Esophagus squamous epithelium (tissue), 5 donors: ENCODE measurements at regions not wholly inside any gene's neighbourhood (a gene's known extent, or its start where the extent isn't known, plus 50 kb on each side); places are given as distances from the start of the nearest gene placed in this dataset.

ENCODE experiments used
- DNase-seq: peaks from one replicate; lab custom pipeline; 2025; lab: John Stamatoyannopoulos, UW
- H3K27ac ChIP-seq, 4 donors: fragments of 200-600 bp; sonication (generic); one replicate each; pipeline ENCODE4 v1.5.1; 2016 to 2019; ENCODE audit warnings: mild to moderate bottlenecking in 1 of 4
- H3K27me3 ChIP-seq, 4 donors: fragments of 200-600 bp; sonication (generic); 1 replicate in 3 of 4; 2 replicates in 1 of 4; pipeline versions ENCODE4 v1.5.1 to v1.6.0; 2017 to 2021; ENCODE audit warnings: antibody characterized with exemption in 1 of 4
- H3K36me3 ChIP-seq, 3 donors: fragments of 200-600 bp; sonication (generic); one replicate each; pipeline ENCODE4 v1.5.1; 2016 to 2019
- H3K4me1 ChIP-seq, 3 donors: fragments of 200-600 bp; sonication (generic); one replicate each; pipeline ENCODE4 v1.5.1; 2017 to 2019
- H3K4me3 ChIP-seq, 4 donors: fragments of 200-600 bp; sonication (generic); 1 replicate in 3 of 4; 2 replicates in 1 of 4; pipeline ENCODE4 v1.5.1; 2016 to 2019; ENCODE audit warnings: mild to moderate bottlenecking in 2 of 4, moderate library complexity in 1 of 4
- H3K9me3 ChIP-seq, 3 donors: fragments of 200-600 bp; sonication (generic); one replicate each; pipeline ENCODE4 v1.5.1; 2016 to 2019
- POLR2A ChIP-seq, 4 donors: fragments of 450-650 bp; IDR thresholded peaks; one replicate each; pipeline ENCODE4 v1.6.1; 2017; ENCODE audit warnings: antibody characterized with exemption in 4 of 4, mild to moderate bottlenecking in 4 of 4, moderate library complexity in 3 of 4
- WGBS, 2 donors: methylation state at CpG; one replicate each; pipeline ENCODE4 v1.1.5; 2018; 5-methylcytosine and 5-hydroxymethylcytosine counted together
- intact Hi-C: fragments of 100-400 bp; cut with DNase I; formaldehyde crosslinking; loops from one replicate; pipeline ENCODE4 v1.15.0; 2022
- TF ChIP-seq, protein P1 (sequence below), 6 experiments: fragments of 450-650 bp in 4 of 6; fragments of 200-600 bp in 2 of 6; sonication (generic) in 2 of 6; IDR thresholded peaks; one replicate each; pipeline ENCODE4 v1.5.1; 2016 to 2019; ENCODE audit warnings: antibody characterized with exemption in 6 of 6, mild to moderate bottlenecking in 4 of 6, moderate library complexity in 4 of 6
- donor health status: DM: yes; HTN: yes; CAD: no.

GRCh38 chr22:22815397-22816170 lies 72.0 kb upstream of the IGLL5 start:
- no peaks in the 10 kb centered on the region for H3K9me3 ChIP-seq
- WGBS, 2 donors, result 54 to 58% methylated on average over 5 of the region's 5 CpGs
- no peak for DNase-seq
- H3K27me3 ChIP-seq, result peaks cover 0 to 12% (median 0%) of the 10 kb centered on the region in 4 donors
- no peak for TF ChIP-seq POLR2A (IDR thresholded peaks at IDR 0.05)
- TF ChIP-seq, protein P1, sequence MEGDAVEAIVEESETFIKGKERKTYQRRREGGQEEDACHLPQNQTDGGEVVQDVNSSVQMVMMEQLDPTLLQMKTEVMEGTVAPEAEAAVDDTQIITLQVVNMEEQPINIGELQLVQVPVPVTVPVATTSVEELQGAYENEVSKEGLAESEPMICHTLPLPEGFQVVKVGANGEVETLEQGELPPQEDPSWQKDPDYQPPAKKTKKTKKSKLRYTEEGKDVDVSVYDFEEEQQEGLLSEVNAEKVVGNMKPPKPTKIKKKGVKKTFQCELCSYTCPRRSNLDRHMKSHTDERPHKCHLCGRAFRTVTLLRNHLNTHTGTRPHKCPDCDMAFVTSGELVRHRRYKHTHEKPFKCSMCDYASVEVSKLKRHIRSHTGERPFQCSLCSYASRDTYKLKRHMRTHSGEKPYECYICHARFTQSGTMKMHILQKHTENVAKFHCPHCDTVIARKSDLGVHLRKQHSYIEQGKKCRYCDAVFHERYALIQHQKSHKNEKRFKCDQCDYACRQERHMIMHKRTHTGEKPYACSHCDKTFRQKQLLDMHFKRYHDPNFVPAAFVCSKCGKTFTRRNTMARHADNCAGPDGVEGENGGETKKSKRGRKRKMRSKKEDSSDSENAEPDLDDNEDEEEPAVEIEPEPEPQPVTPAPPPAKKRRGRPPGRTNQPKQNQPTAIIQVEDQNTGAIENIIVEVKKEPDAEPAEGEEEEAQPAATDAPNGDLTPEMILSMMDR (IDR thresholded peaks at IDR 0.05), result no peak
- H3K4me3 ChIP-seq, result no peak overlapping the region
- H3K27ac ChIP-seq, result no peak overlapping the region
- intact Hi-C loops, result no loop called here
- no peaks in the 10 kb centered on the region for H3K4me1 ChIP-seq
- no peaks in the 10 kb centered on the region for H3K36me3 ChIP-seq

GRCh38 chr22:22816171-22816514 lies 71.5 kb upstream of the IGLL5 start:
- no peak for TF ChIP-seq POLR2A (IDR thresholded peaks at IDR 0.05)
- TF ChIP-seq, protein P1 (IDR thresholded peaks at IDR 0.05), result no peak
- WGBS, 2 donors, result 78 to 82% methylated on average over 5 to 6 of the region's 6 CpGs
- Histone ChIP-seq H3K27me3 (peaks cover 0 to 12% (median 0%) of the 10 kb centered on the region in 4 donors), H3K36me3 (no peaks in the 10 kb centered on the region), H3K9me3 (no peaks in the 10 kb centered on the region), H3K27ac (no peak overlapping the region), H3K4me1 (no peaks in the 10 kb centered on the region), H3K4me3 (no peak overlapping the region)
- intact Hi-C loops, result no loop called here
- DNase-seq, result no peak

DNA sequence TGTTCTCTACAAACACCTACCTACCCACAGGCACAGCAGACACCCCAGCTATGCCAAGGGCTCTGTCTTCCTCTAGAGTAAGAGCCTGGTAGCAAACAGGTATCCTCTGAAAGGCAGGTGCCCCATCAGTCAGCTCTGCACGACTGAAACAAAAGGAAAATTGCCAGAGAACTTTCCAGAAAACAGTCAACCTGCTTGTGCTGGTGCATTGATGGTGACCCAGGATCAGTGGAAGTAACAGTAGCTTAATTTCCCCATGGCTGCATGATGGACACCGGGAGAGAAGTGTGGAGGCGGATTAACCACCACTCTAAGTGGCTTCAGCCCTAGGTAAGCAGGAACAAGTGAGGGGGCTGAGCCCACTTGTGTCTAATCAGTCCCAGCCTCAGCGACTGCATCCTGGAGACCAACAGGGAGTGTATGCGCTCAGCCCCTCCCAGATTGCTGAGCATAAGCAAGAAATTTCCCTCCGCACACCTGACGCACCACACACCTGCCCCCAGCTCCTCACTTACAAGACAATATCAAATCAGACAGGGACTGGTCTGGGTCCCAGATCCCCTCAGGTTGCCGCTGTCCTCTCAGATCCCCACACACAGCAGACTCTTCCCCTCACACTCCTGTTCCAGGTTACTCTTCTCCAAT lies 70.7 kb upstream of the IGLL5 start:
- no peak for TF ChIP-seq POLR2A (IDR thresholded peaks at IDR 0.05)
- TF ChIP-seq, protein P1 (IDR thresholded peaks at IDR 0.05), result no peak
- intact Hi-C loops, result no loop called here
- Histone ChIP-seq H3K27ac (no peak overlapping the region), H3K27me3 (peaks cover 0 to 12% (median 0%) of the 10 kb centered on the region in 4 donors), H3K4me1 (no peaks in the 10 kb centered on the region), H3K9me3 (no peaks in the 10 kb centered on the region), H3K36me3 (no peaks in the 10 kb centered on the region), H3K4me3 (no peak overlapping the region)
- DNase-seq, result no peak
- 75 to 79% methylated on average over 7 to 8 of the region's 8 CpGs for WGBS, 2 donors

DNA sequence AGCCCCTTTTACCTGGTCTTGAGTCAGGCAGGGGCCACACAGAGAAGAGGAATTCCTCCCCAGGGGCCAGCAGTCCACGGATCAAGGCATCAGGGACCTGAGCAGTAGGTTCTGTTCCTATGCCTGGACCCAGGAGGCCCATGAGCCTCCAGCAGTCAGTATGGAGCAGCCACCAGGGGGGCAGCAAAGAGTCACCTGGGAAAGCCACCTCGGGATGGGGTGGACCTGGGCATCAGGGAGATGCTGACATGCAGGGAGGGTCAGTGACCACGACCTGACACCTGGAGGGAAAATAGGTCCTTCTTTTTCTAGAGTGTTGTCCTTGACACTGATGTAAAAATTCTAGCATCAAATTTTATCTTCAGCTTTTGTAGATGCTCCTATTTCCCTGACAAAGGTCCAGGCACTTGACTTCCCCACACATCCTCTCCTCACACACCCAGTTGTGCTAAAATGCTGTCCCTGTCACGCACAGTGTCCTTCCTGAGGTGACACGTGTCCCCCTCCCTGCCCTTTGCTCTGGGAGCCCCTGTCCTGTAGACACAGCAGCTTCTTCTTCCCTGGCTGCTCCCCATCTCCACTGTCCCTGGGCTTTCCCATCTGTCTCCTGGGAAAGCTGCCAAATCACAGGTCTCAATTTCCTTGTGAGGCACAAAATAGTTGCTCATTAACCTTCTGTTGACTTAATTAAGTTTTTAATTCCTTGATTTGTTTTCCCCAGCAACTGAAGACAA lies 70.0 kb upstream of the IGLL5 start:
- WGBS, 2 donors, result 28 to 47% methylated on average over 3 to 4 of the region's 5 CpGs
- DNase-seq, result no peak
- no peaks in the 10 kb centered on the region for H3K9me3 ChIP-seq
- H3K27ac ChIP-seq, result no peak overlapping the region
- H3K27me3 ChIP-seq, result peaks cover 0 to 12% (median 0%) of the 10 kb centered on the region in 4 donors
- intact Hi-C loops, result no loop called here
- H3K4me3 ChIP-seq, result no peak overlapping the region
- H3K4me1 ChIP-seq, result peaks cover 0 to 3% (median 0%) of the 10 kb centered on the region in 3 donors
- H3K36me3 ChIP-seq, result no peaks in the 10 kb centered on the region
- no peak for TF ChIP-seq POLR2A (IDR thresholded peaks at IDR 0.05)
- TF ChIP-seq, protein P1 (IDR thresholded peaks at IDR 0.05), result no peak

- whole genome bisulfite sequencing, 2 donors, result 80 to 81% methylated on average over 3 of the region's 3 CpGs
- DNase-seq, result no peak
- H3K4me3 ChIP-seq, result no peak overlapping the region
- peaks cover 0 to 15% (median 0%) of the 10 kb centered on the region in 4 donors for H3K27me3 ChIP-seq
- no peak for TF ChIP-seq POLR2A (IDR thresholded peaks at IDR 0.05)
- TF ChIP-seq, protein P1 (IDR thresholded peaks at IDR 0.05), result no peak
- peaks cover 0 to 3% (median 0%) of the 10 kb centered on the region in 3 donors for H3K4me1 ChIP-seq
- no peaks in the 10 kb centered on the region for H3K9me3 ChIP-seq
- intact Hi-C loops, result no loop called here
- H3K27ac ChIP-seq, result no peak overlapping the region
- H3K36me3 ChIP-seq, result no peaks in the 10 kb centered on the region
Measured at GRCh38 chr22:22818202-22818538, 69.4 kb upstream of the IGLL5 start.
